Amniotic epithelial cell (primary cell): ENCODE measurements at regions not wholly inside any gene's neighbourhood (a gene's known extent, or its start where the extent isn't known, plus 50 kb on each side); places are given as distances from the start of the nearest gene placed in this dataset.

Experiments
- DNase-seq: peaks from one replicate; pipeline ENCODE4 v3.0.0-alpha.2; 2010; ENCODE audit warnings: low read depth

DNA sequence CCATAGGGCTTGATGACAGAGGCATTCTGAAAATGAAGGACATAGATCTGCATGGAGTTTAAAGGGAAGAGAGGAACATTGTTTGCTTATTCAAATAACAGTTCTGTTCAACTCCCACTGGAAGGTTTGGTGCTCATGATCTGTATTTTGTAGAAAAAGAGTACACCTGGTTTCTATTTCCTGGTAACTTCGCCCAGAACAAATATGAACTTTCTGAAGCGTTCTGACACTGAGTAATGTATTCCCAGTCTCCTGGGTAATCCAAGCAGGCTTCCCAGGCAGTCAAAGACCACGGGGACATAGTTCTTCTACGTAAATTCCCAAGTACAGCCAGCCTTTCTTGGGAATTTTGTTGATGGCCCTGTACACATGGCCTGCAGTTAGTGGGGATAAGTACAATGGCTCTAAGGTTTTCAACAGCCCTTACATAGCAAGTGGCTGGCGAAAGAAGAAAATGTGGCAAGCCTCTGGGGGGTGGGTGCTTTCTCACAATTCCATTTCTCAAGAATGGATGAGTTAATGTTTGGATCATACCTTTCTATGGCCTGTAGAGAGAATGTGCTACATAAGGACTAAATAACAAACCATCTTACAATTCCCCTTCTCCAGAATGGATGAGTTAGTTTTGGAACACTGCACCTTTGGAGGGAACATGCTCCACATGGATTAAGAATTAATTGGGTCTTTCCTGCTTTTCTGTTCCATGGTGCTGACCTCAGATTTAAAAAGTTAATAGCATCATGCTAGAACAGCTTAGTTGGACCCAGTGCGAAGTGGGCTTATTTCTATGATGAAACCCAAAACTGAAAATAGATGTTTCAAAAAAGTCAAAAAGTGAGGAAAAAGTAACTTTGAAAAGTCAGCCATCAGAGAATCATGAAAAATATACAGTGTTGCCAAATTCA, 52.7 kb downstream of the COL6A6 start:
- no peak for DNase-seq

DNA sequence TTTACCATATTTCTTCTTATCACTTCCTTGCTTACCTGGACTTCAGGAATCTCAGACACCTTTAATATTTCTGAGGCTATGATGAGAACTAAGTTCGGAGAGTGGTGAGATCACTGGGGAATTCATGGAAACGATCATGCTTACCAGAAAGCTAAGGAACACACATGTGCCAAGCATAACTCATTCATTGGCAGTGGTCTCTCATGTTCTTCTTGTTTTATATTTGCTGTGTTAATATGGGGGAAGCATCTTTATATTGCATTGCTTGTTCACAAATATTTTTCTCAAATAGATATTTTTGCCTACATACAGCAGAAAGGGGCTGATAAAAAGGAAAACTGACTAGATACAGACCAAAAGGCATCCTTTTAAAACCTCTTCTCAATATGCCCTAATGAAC, 55.8 kb downstream of the COL6A6 start:
- DNase-seq = no peak

DNA sequence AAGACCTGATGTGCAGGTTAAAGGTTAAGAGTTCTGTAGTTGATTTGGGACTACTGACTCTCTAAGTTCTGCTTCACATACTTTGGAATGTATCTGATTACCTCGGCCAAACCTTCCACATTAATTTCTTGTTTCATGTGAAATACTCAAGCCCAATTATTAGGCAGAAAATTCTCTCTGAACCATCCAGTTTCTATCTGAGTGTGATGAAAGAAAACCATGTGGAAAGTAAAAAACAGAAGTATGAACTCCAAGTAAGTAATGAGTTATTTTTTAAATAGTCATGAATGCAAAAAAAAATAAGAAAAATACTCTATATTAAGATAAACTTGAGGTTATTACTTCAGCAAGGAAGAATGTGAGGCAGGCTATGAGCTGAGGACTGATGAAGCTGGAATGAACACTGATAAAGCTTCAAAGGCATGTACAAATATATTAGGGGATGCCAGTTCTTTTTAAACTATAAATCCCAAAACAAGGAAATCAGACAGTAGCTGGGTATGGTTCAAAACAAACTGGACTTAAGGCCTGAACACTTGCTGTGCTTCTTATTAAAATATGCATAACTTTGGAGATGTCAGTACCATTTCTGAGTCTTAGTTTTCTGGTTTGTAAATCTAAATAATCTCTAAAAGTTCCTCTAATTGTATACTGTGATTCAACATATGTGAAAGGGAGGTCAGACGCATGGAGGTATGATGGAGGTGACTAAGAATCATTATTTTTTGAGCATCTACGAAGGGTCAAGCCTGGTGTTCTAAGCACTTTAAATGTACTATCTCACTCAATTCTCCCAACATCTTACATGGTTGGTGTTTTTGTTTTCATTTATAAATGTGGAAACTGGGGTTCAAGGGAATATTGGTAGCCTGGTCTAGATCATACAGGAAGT, 59.6 kb downstream of the COL6A6 start:
- DNase-seq = peak; percentile 89

DNA sequence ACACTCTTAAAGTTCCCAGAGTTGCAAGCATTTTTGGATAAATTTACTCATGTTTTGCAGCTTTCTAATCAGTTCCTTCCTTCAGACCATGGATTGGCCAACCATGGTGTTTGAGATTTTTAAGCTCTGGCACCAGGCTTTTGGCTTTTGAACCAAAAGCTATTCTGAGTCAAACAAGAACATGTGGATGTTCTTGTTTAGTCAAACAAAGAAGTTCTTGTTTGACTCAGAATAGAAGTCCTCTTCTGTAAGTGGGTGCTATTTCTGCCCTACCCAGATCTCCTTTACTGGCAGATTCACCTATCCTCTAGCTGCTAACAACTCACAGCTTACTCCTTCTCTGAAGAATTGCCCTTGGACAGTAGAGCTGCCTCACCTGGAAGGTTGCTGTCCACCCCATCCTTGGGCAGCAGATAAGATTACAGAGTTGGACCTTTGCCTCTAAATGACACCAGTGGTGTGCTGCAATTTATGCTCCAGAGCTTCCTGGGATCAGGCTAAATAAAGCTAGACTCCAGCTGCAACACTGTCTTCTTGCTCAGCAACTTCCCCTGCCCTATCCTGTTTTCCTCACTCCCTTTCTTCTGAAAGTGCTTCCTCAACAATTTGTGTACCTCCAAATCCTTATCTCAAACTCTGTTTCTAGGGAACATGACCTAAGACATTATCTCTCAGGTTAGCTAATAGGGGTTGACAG, 65.6 kb downstream of the COL6A6 start:
- no peak for DNase-seq

DNA sequence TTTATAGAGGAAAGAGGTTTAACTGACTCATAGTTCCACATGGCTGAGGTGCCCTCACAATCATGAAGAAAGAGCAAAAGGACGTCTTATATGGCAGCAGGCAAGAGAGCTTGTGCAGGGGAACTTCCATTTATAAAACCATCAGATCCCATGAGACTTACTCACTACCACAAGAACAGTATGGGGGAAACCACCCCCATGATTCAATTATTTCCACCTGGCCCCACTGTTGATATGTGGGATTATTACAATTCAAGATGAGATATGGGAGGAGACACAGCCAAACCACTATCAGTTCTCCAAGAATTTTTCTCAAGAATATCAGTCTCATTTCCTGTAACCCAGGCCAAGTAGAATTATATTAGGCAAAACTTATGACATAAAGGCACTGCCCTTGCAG, 77.8 kb downstream of the COL6A6 start:
- peak; percentile 89 for DNase-seq

DNA sequence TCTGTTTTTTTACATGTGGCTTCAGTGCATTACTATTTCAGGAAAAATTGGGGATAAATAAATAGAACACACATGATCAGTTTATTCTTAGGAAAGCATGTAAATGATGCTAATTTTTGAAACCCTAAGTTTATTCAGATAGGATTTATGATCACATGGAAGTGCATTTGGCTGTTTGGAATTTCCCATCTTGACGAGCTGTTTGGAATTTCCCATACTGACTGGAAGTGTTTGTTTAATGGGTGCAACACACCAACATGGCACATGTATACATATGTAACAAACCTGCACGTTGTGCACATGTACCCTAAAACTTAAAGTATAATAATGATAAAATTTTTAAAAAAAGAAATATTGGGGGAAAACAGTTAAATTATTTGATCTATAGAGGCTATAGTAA, 79.5 kb downstream of the COL6A6 start:
- no peak for DNase-seq

DNA sequence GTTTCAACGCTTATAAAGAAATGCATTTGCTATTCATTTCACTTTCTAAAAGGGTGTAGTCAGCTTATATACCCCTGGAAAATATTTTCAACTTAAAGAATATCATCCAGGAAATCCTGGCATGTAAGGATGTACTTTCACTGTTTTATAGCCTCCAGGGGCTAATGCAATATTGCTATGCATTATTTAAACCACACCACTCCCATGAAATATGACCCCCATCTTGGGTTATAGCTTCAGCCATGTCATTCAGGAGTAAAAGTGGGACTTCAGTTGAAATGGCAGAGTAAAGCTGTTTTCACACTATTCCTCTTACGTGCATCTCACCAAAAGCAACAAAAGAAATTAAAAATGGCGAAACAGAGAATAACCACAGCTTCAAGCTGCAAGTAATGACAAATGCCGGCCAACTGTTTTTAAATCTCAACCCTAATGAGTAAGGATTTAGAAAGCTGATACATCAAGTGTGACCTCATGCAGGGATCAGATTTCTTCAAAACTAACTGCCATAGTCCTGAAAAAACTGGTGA, 84.5 kb downstream of the COL6A6 start:
- DNase-seq = peak; percentile 15

DNA sequence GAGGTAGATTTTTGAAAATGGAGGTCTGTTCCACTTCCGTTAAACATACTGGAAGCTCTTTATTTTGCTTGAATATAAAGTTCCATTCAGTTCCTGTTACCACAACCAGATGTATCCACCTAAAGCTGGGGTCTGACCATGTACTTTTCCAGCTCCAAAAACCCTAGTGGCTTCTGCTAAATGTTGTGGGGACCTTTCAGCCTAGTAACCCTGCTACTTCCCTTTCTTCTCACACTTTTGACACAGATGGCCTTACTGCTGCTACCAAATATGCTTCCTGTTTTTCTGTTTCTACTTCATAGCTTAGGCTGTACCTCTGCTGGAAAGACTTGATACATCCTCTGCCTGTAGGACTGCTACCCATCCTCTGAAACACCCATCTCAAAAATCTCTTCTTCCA, 87.8 kb downstream of the COL6A6 start:
- no peak for DNase-seq

DNA sequence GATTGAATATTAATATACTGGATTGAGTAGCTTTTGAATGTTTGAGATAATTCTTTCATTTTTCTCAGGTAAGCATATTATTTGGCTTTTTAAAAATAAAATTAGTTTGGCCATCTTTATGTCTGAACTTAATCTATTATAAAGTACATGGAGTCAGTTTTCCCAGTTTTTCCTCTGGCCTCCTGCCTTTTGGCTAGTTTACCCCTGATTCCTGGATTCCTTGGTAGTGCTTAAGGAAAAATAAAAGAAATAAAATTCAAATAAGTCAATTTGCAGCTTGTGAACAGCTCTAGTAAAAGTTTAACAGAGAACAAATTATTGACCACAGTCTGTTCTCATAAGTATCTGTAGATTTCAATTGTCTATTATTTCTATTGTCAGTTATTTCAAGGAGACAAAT, 89.4 kb downstream of the COL6A6 start:
- no peak for DNase-seq

DNA sequence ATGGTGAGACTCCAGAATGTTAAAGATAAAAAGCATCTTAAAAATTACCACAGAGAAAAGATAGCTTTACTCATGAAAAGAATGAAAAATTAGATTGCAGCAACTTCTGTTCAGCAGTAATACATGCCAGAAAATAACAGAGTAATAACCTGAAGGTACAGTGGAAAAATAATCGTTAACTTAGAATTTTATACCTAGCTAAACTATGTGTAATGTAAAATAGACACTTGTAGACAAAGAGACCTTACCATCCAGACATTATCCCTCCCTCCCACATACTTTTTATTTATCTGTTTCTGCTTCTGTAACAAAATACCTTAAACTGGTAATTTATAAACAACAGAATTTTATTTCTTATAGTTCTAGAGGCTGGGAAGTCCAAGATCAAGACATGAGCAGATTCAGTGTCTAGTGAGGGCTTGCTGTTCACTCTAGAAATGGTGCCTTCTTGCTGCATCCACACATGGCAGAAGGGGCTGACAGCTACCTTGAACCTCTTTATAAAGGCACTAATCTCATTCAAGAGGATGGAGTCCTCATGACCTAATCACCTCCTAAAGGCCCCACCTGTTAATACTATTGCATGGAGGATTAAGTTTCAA, 90.7 kb downstream of the COL6A6 start:
- DNase-seq = no peak

DNA sequence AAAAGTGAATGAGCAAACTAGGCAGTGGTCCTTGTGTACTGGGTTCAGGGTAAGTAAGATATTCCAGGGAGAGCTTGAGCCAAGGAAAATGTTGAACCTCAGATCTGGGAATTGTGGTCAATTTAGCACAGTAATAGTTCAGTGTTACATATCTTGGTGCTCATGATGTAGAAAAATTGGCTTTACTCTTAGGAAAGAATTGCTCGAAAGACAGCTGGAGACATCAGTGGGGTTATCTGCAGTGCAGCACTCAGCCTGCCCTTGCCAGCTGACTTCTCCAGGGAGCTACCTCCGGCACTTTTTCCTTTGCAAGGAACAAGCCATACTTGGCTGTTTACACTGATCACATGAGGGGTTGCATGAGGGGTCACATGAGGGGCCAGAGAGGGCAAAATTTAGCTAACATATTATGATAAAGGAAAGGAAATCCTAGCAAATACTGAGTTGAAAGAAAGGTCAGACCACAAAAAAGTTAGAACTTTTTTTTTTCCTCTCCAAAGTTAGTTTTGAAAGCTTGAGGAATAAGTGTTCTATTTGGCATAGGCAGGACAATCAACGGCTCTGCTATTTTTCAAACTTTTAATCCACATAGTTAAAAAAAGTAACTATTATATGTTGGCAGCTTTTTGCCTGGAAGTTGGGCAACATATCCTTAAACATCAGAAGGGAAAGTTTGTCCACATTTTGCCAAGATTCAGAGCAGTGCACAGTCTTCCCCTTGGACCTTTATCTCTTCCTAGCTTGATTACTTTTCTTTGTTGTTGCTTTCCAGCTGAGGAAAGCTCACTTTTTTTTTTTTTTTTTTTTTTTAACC, 92.4 kb downstream of the COL6A6 start:
- peak; percentile 6 for DNase-seq

DNA sequence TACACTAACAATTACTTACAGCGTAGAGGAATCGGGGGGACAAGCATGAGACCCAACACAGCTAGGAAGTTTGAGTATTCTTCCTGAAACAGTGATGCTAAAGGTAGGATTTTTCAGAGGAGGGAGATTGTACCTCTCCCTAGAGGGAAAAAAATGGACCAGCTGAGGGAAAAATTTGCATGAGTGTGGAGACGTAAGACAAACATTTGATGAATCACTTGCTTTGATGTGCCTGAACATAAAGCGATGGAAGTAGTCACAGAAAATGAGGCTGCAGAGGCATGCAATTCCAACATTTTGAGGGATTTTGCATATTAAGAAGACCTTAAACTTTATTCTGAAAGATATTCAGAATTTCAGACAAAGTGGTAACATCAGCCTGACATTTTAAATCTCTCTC, 102.2 kb downstream of the COL6A6 start:
- DNase-seq = no peak

DNA sequence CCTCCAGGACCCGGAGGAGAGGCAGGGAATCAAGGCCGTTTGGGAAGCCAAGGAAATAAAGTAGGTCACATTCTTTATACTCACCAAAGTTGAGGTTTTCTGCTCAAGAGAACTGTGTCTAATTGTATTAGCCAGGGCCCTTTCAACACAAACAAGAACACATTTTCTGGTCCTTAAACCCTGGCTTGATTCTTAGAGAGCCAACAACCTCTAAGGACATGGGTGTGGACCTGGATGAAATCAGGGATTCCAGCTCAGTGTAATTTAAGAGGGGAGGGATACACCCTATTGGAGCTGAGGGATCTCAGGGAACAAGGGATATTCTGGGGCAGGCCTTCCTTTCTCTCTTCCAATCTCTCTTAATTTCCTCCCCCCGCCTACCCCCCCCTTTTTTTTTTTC, 104.8 kb downstream of the COL6A6 start:
- DNase-seq = no peak

DNA sequence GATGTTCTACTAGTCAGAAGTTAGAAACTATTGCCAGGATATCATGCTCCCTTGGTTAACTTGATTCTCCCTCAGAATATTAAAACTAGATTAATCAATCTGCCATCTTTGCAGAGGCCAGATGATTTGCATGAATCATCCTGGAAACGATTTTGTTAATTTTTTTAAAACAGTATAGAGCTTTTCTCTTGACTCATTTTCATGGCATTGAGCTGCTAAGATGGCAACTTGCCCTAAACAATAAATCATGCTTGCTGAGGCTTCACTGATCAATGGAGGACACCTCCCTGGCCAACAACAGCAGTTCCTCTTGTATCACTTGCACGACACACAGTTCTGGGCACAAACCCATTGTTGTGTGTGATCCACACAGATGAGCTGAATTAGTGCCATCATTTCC, 109.1 kb downstream of the COL6A6 start:
- DNase-seq = peak; percentile 5

DNA sequence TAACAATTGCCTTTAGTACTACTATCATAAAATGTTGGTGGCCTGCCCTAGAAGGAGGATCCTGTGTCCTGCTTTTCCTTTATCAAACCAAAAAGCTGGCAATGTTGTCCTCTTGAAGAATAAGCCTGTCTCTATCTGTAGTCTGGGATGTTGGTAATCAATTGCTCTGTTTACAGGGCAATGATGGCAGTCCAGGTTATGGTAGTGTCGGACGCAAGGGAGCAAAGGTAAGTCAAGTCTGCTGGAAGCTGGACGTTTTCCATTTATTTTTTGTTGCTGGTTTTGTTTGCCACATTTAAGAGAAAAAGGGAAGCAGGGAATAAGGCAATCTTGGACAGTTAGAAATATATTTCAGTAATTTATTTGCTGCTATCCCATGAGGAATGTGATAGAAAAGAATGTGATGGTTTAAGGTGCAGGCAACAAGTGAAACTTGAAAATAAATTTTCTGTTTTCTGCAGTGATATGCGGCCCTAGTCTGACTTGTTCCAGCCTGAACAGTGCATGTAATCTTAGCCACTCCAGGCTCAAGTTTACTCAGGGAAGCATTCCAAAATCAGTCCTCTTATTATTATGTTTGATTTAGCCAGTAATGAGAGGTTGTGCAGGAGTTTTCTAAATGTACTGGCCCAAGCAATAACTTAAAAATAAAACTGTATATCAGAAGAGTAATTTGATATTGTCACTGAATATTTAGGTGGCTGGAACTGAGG, 110.3 kb downstream of the COL6A6 start:
- DNase-seq = no peak

DNA sequence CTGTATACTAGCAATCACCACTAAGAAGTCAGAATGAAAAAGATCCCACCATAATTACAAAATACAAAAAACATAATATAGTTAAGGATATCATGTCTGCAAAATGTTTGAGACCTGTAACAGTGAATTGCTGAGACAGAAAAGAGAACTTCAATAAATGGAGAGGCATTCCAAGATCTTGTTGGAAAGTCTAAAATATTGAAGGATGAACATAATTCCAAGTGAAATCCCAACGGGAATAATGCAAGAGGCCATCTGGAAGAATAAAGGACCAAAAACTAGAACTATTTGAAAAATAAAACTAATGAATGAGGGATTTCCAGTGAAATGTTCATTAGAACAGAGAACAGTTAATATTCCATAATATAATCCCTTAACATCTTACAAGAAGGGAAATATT, 110.9 kb downstream of the COL6A6 start:
- DNase-seq = no peak
